GM12878 (cell line): ENCODE measurements at regions not wholly inside any gene's neighbourhood (a gene's known extent, or its start where the extent isn't known, plus 50 kb on each side); places are given as distances from the start of the nearest gene placed in this dataset.

Experiments used
- CHD4 ChIP-seq: fragments of 200-600 bp; sonication (generic); IDR thresholded peaks from 2 replicates; pipeline ENCODE4 v1.6.1; 2016; ENCODE audit warnings: mild to moderate bottlenecking
- CTCF ChIP-seq, 3 experiments: IDR thresholded peaks in 2 of 3; conservative IDR thresholded peaks in 1 of 3; 2 replicates each; pipeline ENCODE4 v1.5.1; 2011; ENCODE audit warnings: low read depth in 3 of 3, low read length in 3 of 3, mild to moderate bottlenecking in 3 of 3, control low read depth in 2 of 3, moderate library complexity in 2 of 3, inconsistent platforms in 1 of 3, mixed read lengths in 1 of 3; ENCODE audit not compliant: control insufficient read depth in 2 of 3, insufficient read depth in 1 of 3; ENCODE audit errors: extremely low read depth in 1 of 3
- CUX1 ChIP-seq: IDR thresholded peaks from 2 replicates; pipeline ENCODE4 v1.6.1; 2012; ENCODE audit warnings: improper control_type of control experiment, low read depth, low read length; ENCODE audit not compliant: insufficient replicate concordance
- IKZF1 ChIP-seq: fragments of 450-650 bp; conservative IDR thresholded peaks from 2 replicates; pipeline ENCODE4 v1.6.1; 2017; ENCODE audit warnings: antibody characterized with exemption, mild to moderate bottlenecking
- MAX ChIP-seq: IDR thresholded peaks from 2 replicates; pipeline ENCODE4 v1.6.1; 2012; ENCODE audit warnings: low read depth, low read length, improper control_type of control experiment
- PRDM15 ChIP-seq: fragments of 450-650 bp; formaldehyde crosslinking; IDR thresholded peaks from 2 replicates; pipeline ENCODE4 v1.4.0; 2020; ENCODE audit warnings: mild to moderate bottlenecking, moderate library complexity
- RB1 ChIP-seq: fragments of 450-650 bp; formaldehyde crosslinking; IDR thresholded peaks from 2 replicates; pipeline ENCODE4 v1.6.1; 2017; ENCODE audit warnings: mild to moderate bottlenecking, borderline replicate concordance
- RCOR1 ChIP-seq: conservative IDR thresholded peaks from 2 replicates; pipeline ENCODE4 v1.6.1; 2012; ENCODE audit warnings: low read depth, low read length, improper control_type of control experiment
- USF1 ChIP-seq: IDR thresholded peaks from 2 replicates; pipeline ENCODE4 v1.6.1; 2011; ENCODE audit warnings: borderline replicate concordance, low read depth, mild to moderate bottlenecking, moderate library complexity, mixed read lengths, low read length; ENCODE audit not compliant: insufficient read depth; ENCODE audit errors: extremely low read length
- YBX1 ChIP-seq: fragments of 450-650 bp; IDR thresholded peaks from 2 replicates; pipeline ENCODE4 v1.6.1; 2016; ENCODE audit warnings: antibody characterized with exemption

- TF ChIP-seq CUX1 (no peak), IKZF1 (no peak), CTCF (IDR thresholded peaks at IDR 0.05 in 2 of 3, conservative IDR thresholded peaks at IDR 0.05 in 1 of 3; ENCODE audit: control insufficient read depth in 2 of 3, extremely low read depth in 1 of 3, insufficient read depth in 1 of 3, low read depth in 3 of 3, low read length in 3 of 3) (no peak), YBX1 (no peak), RCOR1 (no peak), MAX (no peak), RB1 (no peak), USF1 (no peak), CHD4 (no peak), PRDM15 (CRISPR knock-in tag) (no peak)
These were observed 449.9 kb downstream of the DHX35 start (continued) for GRCh38 chr20:39412091-39412490.
